Mesenchymal stem cell (in vitro differentiated cells and primary cell): ENCODE measurements at regions not wholly inside any gene's neighbourhood (a gene's known extent, or its start where the extent isn't known, plus 50 kb on each side); places are given as distances from the start of the nearest gene placed in this dataset.

ENCODE experiments used
- DNase-seq: peaks from one replicate; pipeline ENCODE4 v3.0.0-alpha.2; 2013
- H2AFZ ChIP-seq: one replicate; pipeline ENCODE4 v1.6.1; 2013; ENCODE audit warnings: low read depth, mild to moderate bottlenecking, control low read depth, inconsistent platforms, low read length, moderate library complexity
- H2AK5ac ChIP-seq: 2 replicates; pipeline ENCODE4 v1.6.1; 2013; ENCODE audit warnings: low read length, moderate library complexity, mild to moderate bottlenecking, inconsistent platforms; ENCODE audit not compliant: severe bottlenecking
- H2BK120ac ChIP-seq: one replicate; pipeline ENCODE4 v1.6.1; 2013; ENCODE audit warnings: low read depth, mild to moderate bottlenecking, inconsistent platforms, low read length, moderate library complexity
- H2BK12ac ChIP-seq, 2 experiments: one replicate each; pipeline ENCODE4 v1.6.1; 2013; ENCODE audit warnings: inconsistent platforms in 2 of 2, low read length in 2 of 2, mild to moderate bottlenecking in 2 of 2, moderate library complexity in 2 of 2, control low read depth in 1 of 2
- H2BK15ac ChIP-seq: one replicate; pipeline ENCODE4 v1.6.1; 2013; ENCODE audit warnings: mild to moderate bottlenecking, low read depth, inconsistent platforms; ENCODE audit not compliant: poor library complexity, severe bottlenecking
- H2BK5ac ChIP-seq: 2 replicates; pipeline ENCODE4 v1.6.1; 2013; ENCODE audit warnings: low read depth, mild to moderate bottlenecking, low read length, control low read depth, inconsistent platforms; ENCODE audit not compliant: poor library complexity, severe bottlenecking
- H3K14ac ChIP-seq, 2 experiments: one replicate each; pipeline ENCODE4 v1.6.1; 2013; ENCODE audit warnings: inconsistent platforms in 2 of 2, low read length in 2 of 2, control low read depth in 1 of 2, mild to moderate bottlenecking in 1 of 2, moderate library complexity in 1 of 2
- H3K18ac ChIP-seq, 2 experiments: one replicate each; pipeline ENCODE4 v1.6.1; 2013; ENCODE audit warnings: inconsistent platforms in 2 of 2, low read length in 2 of 2, control low read depth in 1 of 2, low read depth in 1 of 2, mild to moderate bottlenecking in 1 of 2
- H3K23ac ChIP-seq, 2 experiments: one replicate each; pipeline ENCODE4 v1.6.1; 2013; ENCODE audit warnings: inconsistent platforms in 2 of 2, low read length in 2 of 2, mild to moderate bottlenecking in 2 of 2, moderate library complexity in 2 of 2, control low read depth in 1 of 2
- H3K27ac ChIP-seq: 2 replicates; pipeline ENCODE4 v1.5.1; 2013; ENCODE audit warnings: mild to moderate bottlenecking, moderate library complexity, low read length, control low read depth, inconsistent platforms; ENCODE audit not compliant: poor library complexity, severe bottlenecking
- H3K27me3 ChIP-seq, 2 experiments: 2 replicates each; pipeline versions ENCODE4 v1.6.1 to v1.7.0; 2013; ENCODE audit warnings: low read length in 2 of 2, mild to moderate bottlenecking in 2 of 2, moderate library complexity in 2 of 2, control low read depth in 1 of 2, inconsistent platforms in 1 of 2; ENCODE audit not compliant: control insufficient read depth in 1 of 2, insufficient read depth in 1 of 2
- H3K36me3 ChIP-seq, 2 experiments: 2 replicates each; pipeline versions ENCODE4 v1.6.1 to v1.7.0; 2013; ENCODE audit warnings: low read length in 2 of 2, control low read depth in 1 of 2, inconsistent platforms in 1 of 2, low read depth in 1 of 2, mild to moderate bottlenecking in 1 of 2; ENCODE audit not compliant: insufficient read depth in 2 of 2, control insufficient read depth in 1 of 2
- H3K4ac ChIP-seq, 2 experiments: one replicate each; pipeline ENCODE4 v1.6.1; 2013; ENCODE audit warnings: inconsistent platforms in 2 of 2, low read length in 2 of 2, mild to moderate bottlenecking in 2 of 2, moderate library complexity in 2 of 2, control low read depth in 1 of 2, low read depth in 1 of 2
- H3K4me1 ChIP-seq: 2 replicates; pipeline ENCODE4 v1.6.1; 2013; ENCODE audit warnings: low read depth, low read length, control low read depth; ENCODE audit not compliant: control insufficient read depth, insufficient read depth
- H3K4me2 ChIP-seq: 2 replicates; pipeline ENCODE4 v1.6.1; 2013; ENCODE audit warnings: low read length, mild to moderate bottlenecking, inconsistent platforms; ENCODE audit not compliant: poor library complexity, severe bottlenecking
- H3K4me3 ChIP-seq, 2 experiments: 2 replicates each; pipeline versions ENCODE4 v1.5.1 to v1.7.0; 2013; ENCODE audit warnings: low read length in 2 of 2, mild to moderate bottlenecking in 2 of 2, control low read depth in 1 of 2, low read depth in 1 of 2; ENCODE audit not compliant: insufficient read depth in 1 of 2
- H3K79me1 ChIP-seq: replicated peaks from 2 replicates; pipeline ENCODE4 v1.6.1; 2013; ENCODE audit warnings: mild to moderate bottlenecking, control low read depth, low read length, inconsistent platforms; ENCODE audit not compliant: poor library complexity, severe bottlenecking
- H3K9ac ChIP-seq: 2 replicates; pipeline ENCODE4 v1.7.0; 2013; ENCODE audit warnings: mild to moderate bottlenecking, low read length, moderate library complexity
- H3K9me3 ChIP-seq: 2 replicates; pipeline ENCODE4 v1.7.0; 2013; ENCODE audit warnings: mild to moderate bottlenecking, low read length; ENCODE audit not compliant: control insufficient read depth
- H4K8ac ChIP-seq: one replicate; pipeline ENCODE4 v1.6.1; 2013; ENCODE audit warnings: inconsistent platforms, mild to moderate bottlenecking, low read length, moderate library complexity
- H4K91ac ChIP-seq: one replicate; pipeline ENCODE4 v1.6.1; 2013; ENCODE audit warnings: mild to moderate bottlenecking, low read length, inconsistent platforms
- WGBS: methylation state at CpG from one replicate; pipeline ENCODE4 v1.1.7; 2013; ENCODE audit warnings: mixed read lengths; 5-methylcytosine and 5-hydroxymethylcytosine counted together

- Histone ChIP-seq H3K36me3 (no peaks in the 10 kb centered on the region), H2BK12ac (no peak overlapping the region), H3K14ac (no peak overlapping the region), H3K4me2 (no peak overlapping the region), H3K9ac (no peak overlapping the region), H3K79me1 (no peaks in the 10 kb centered on the region), H2BK120ac (no peak overlapping the region), H3K27me3 (no peaks in the 10 kb centered on the region), H3K4ac (no peak overlapping the region), H2BK5ac (no peak overlapping the region), H3K18ac (no peak overlapping the region), H3K27ac (no peak overlapping the region), H2AFZ (no peak overlapping the region), H4K91ac (no peak overlapping the region), H3K4me3 (no peak overlapping the region), H3K9me3 (no peaks in the 10 kb centered on the region), H2BK15ac (no peak overlapping the region), H3K4me1 (no peaks in the 10 kb centered on the region), H4K8ac (no peak overlapping the region), H2AK5ac (no peak overlapping the region), H3K23ac (no peak overlapping the region)
- DNase-seq = no peak
- 100% methylated on average over 1 of the region's 2 CpGs for WGBS
These were observed 1057.9 kb downstream of the FAT4 start for GRCh38 chr4:126372634-126373033.

GRCh38 chr4:126375462-126376054 is 1060.8 kb downstream of the FAT4 start:
- DNase-seq = peak; percentile 26
- 60% methylated on average over 2 of the region's 2 CpGs for WGBS
- no peak overlapping the region for H3K4me2 ChIP-seq
- H3K18ac ChIP-seq = no peak overlapping the region
- H3K79me1 ChIP-seq = no peaks in the 10 kb centered on the region
- no peak overlapping the region for H2BK12ac ChIP-seq
- no peak overlapping the region for H3K9ac ChIP-seq
- no peaks in the 10 kb centered on the region for H3K9me3 ChIP-seq
- no peak overlapping the region for H2AK5ac ChIP-seq
- H4K8ac ChIP-seq = no peak overlapping the region
- no peak overlapping the region for H4K91ac ChIP-seq
- no peak overlapping the region for H2AFZ ChIP-seq
- H3K14ac ChIP-seq = no peak overlapping the region
- no peak overlapping the region for H3K4ac ChIP-seq
- no peak overlapping the region for H3K23ac ChIP-seq
- no peaks in the 10 kb centered on the region for H3K27me3 ChIP-seq
- H3K4me3 ChIP-seq = no peak overlapping the region
- H3K4me1 ChIP-seq = no peaks in the 10 kb centered on the region
- no peak overlapping the region for H2BK15ac ChIP-seq
- no peak overlapping the region for H2BK120ac ChIP-seq
- no peak overlapping the region for H3K27ac ChIP-seq
- H2BK5ac ChIP-seq = no peak overlapping the region
- H3K36me3 ChIP-seq = no peaks in the 10 kb centered on the region

- no peaks in the 10 kb centered on the region for H3K4me1 ChIP-seq
- no peak overlapping the region for H3K4me2 ChIP-seq
- H3K9ac ChIP-seq = no peak overlapping the region
- no peak for DNase-seq
- H3K4ac ChIP-seq = no peak overlapping the region
- H3K27ac ChIP-seq = no peak overlapping the region
- no peak overlapping the region for H2AFZ ChIP-seq
- H2BK5ac ChIP-seq = no peak overlapping the region
- H3K36me3 ChIP-seq = no peaks in the 10 kb centered on the region
- no peak overlapping the region for H3K4me3 ChIP-seq
- H2BK12ac ChIP-seq = no peak overlapping the region
- H3K27me3 ChIP-seq = no peaks in the 10 kb centered on the region
- H3K14ac ChIP-seq = no peak overlapping the region
- no peak overlapping the region for H4K91ac ChIP-seq
- no peak overlapping the region for H4K8ac ChIP-seq
- no peaks in the 10 kb centered on the region for H3K79me1 ChIP-seq
- H3K23ac ChIP-seq = no peak overlapping the region
- H2BK15ac ChIP-seq = no peak overlapping the region
- no peak overlapping the region for H2BK120ac ChIP-seq
- H2AK5ac ChIP-seq = no peak overlapping the region
- peaks cover 5% of the 10 kb centered on the region for H3K9me3 ChIP-seq
- H3K18ac ChIP-seq = no peak overlapping the region
These were observed 1071.2 kb downstream of the FAT4 start for GRCh38 chr4:126385954-126386353.

- H3K27ac ChIP-seq = no peak overlapping the region
- peaks cover 5% of the 10 kb centered on the region for H3K9me3 ChIP-seq
- H3K14ac ChIP-seq = no peak overlapping the region
- no peak overlapping the region for H3K18ac ChIP-seq
- no peak overlapping the region for H2BK120ac ChIP-seq
- H3K4me3 ChIP-seq = no peak overlapping the region
- no peak overlapping the region for H2BK15ac ChIP-seq
- H3K4me1 ChIP-seq = no peaks in the 10 kb centered on the region
- H2AK5ac ChIP-seq = no peak overlapping the region
- H3K9ac ChIP-seq = no peak overlapping the region
- no peaks in the 10 kb centered on the region for H3K79me1 ChIP-seq
- H4K8ac ChIP-seq = no peak overlapping the region
- no peak overlapping the region for H2BK12ac ChIP-seq
- no peak overlapping the region for H2AFZ ChIP-seq
- no peaks in the 10 kb centered on the region for H3K36me3 ChIP-seq
- H3K23ac ChIP-seq = no peak overlapping the region
- no peak for DNase-seq
- H3K27me3 ChIP-seq = no peaks in the 10 kb centered on the region
- no peak overlapping the region for H4K91ac ChIP-seq
- no peak overlapping the region for H3K4ac ChIP-seq
- H2BK5ac ChIP-seq = no peak overlapping the region
- 86% methylated on average over 1 of the region's 2 CpGs for WGBS
- no peak overlapping the region for H3K4me2 ChIP-seq
These were observed 1071.8 kb downstream of the FAT4 start for GRCh38 chr4:126386512-126386911.
